ENCODE measurements at regions not wholly inside any gene's neighbourhood (a gene's known extent, or its start where the extent isn't known, plus 50 kb on each side); places are given as distances from the start of the nearest gene placed in this dataset.

GRCh38 chr4:173722075-173722474 lies 192.0 kb upstream of the HAND2 start:
- TF ChIP-seq CTCF (IDR thresholded peaks at IDR 0.05) (no peak), POLR2A (IDR thresholded peaks at IDR 0.05) (no peak)
